ENCODE measurements at regions not wholly inside any gene's neighbourhood (a gene's known extent, or its start where the extent isn't known, plus 50 kb on each side); places are given as distances from the start of the nearest gene placed in this dataset.

DNA sequence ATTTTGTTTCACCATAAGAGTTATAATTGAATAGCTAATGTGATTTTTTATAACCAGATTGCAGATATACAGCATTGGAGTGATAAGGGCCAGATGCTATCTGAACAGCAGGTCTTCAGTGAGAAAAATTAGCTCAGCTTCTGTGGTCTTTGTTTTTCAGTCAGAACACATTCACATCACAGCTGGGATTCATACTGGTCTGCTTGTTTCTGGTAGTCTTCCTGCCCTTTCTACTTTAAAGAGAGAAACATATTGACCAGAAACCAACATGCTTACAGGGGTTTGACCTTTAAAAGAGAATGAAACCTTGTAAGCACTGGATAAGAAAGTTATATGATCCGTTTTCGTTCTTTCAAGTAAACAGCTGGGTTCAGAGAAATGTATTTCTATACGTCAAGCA, 213.7 kb upstream of the TMPRSS15 start:
- no TSS peak for BruUV-seq (replicated peaks)
- H3K27me3 ChIP-seq (ENCODE audit: insufficient read depth, low read length) = no peaks in the 10 kb centered on the region
- DNase-seq (ENCODE audit: low read depth, low spot score) = no peak
- H3K4me2 ChIP-seq (ENCODE audit: low read length) = no peak overlapping the region
- no peak overlapping the region for H2AFZ ChIP-seq (ENCODE audit: low read depth, low read length, poor library complexity, severe bottlenecking)
- no peak overlapping the region for H3K9ac ChIP-seq (ENCODE audit: low read length)
- H3K27ac ChIP-seq (ENCODE audit: low read depth, low read length) = no peak overlapping the region
- ATAC-seq = no peak
- TF ChIP-seq CEBPB (IDR thresholded peaks at IDR 0.05; ENCODE audit: low read depth) (no peak), FOSL1 (IDR thresholded peaks at IDR 0.05; ENCODE audit: low read depth) (no peak), ELF1 (IDR thresholded peaks at IDR 0.05; ENCODE audit: borderline replicate concordance, low read depth) (no peak), JUND (IDR thresholded peaks at IDR 0.05) (no peak)
- TF ChIP-seq, protein P1, sequence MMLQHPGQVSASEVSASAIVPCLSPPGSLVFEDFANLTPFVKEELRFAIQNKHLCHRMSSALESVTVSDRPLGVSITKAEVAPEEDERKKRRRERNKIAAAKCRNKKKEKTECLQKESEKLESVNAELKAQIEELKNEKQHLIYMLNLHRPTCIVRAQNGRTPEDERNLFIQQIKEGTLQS (IDR thresholded peaks at IDR 0.05) = no peak
- peaks cover 13 to 37% of the 10 kb centered on the region in 2 experiments; a peak in 2 of 4 replicates for H3K9me3 ChIP-seq (ENCODE audit: control insufficient read depth in 1 of 2, insufficient read depth in 1 of 2, low read depth in 1 of 2, low read length in 2 of 2)
- no peaks in the 10 kb centered on the region for H3K79me2 ChIP-seq (ENCODE audit: insufficient read depth, low read length)
- H3K36me3 ChIP-seq (ENCODE audit: control insufficient read depth in 1 of 2, insufficient read depth in 2 of 2, low read length in 2 of 2) = no peaks in the 10 kb centered on the region
- no peak overlapping the region for H3K4me3 ChIP-seq (replicated peaks in 1 of 2; ENCODE audit: low read depth in 1 of 2, low read length in 2 of 2)
- CTCF ChIA-PET = no interaction called here
- intact Hi-C loops (cut with micrococcal nuclease) = no loop called here
- no peaks in the 10 kb centered on the region for H4K20me1 ChIP-seq (ENCODE audit: insufficient read depth)
- H3K4me1 ChIP-seq (ENCODE audit: control insufficient read depth in 1 of 2, insufficient read depth in 2 of 2, low read length in 2 of 2) = no peaks in the 10 kb centered on the region
- no peaks in the 10 kb centered on the region for H3K9me2 ChIP-seq (ENCODE audit: insufficient read depth)
- POLR2A ChIA-PET = no interaction called here
- RAD21 ChIA-PET (ENCODE audit: low non-redundant PET in 1 of 2, low total read pairs in 2 of 2, uncharacterized antibody in 2 of 2, unreplicated experiment in 2 of 2) = no interaction called here

DNA sequence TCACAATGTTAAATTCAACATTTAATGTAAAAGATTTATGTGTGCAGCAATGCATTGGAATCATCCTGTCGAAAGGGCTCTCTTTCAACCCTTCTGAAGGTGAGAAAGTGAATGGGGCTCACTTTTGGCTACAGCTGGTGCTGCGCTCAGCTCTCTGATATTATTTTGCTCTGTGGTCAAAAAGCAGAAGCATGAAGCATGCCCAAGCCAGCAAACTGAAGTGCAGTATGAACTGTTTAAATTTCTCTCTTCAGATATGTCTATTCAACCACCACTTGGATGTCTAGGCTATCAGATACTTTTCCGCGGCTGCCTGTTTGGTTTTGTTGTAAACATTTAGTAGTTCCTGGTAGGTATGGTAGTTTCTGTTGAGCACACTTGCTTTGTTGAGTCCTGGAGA, 216.9 kb upstream of the TMPRSS15 start:
- Histone ChIP-seq H3K9me3 (ENCODE audit: control insufficient read depth in 1 of 2, insufficient read depth in 1 of 2, low read depth in 1 of 2, low read length in 2 of 2) (peaks cover 13 to 29% of the 10 kb centered on the region in 2 experiments; a peak in 2 of 4 replicates), H3K9me2 (ENCODE audit: insufficient read depth) (no peaks in the 10 kb centered on the region), H3K27ac (ENCODE audit: low read depth, low read length) (no peak overlapping the region), H3K9ac (ENCODE audit: low read length) (no peak overlapping the region), H2AFZ (ENCODE audit: low read depth, low read length, poor library complexity, severe bottlenecking) (no peak overlapping the region), H3K79me2 (ENCODE audit: insufficient read depth, low read length) (no peaks in the 10 kb centered on the region), H3K4me2 (ENCODE audit: low read length) (no peak overlapping the region), H3K27me3 (ENCODE audit: insufficient read depth, low read length) (no peaks in the 10 kb centered on the region), H3K36me3 (ENCODE audit: control insufficient read depth in 1 of 2, insufficient read depth in 2 of 2, low read length in 2 of 2) (no peaks in the 10 kb centered on the region), H4K20me1 (ENCODE audit: insufficient read depth) (no peaks in the 10 kb centered on the region), H3K4me1 (ENCODE audit: control insufficient read depth in 1 of 2, insufficient read depth in 2 of 2, low read length in 2 of 2) (no peaks in the 10 kb centered on the region), H3K4me3 (replicated peaks in 1 of 2; ENCODE audit: low read depth in 1 of 2, low read length in 2 of 2) (no peak overlapping the region)
- POLR2A ChIA-PET = no interaction called here
- BruUV-seq (replicated peaks) = no TSS peak
- ATAC-seq = no peak
- DNase-seq (ENCODE audit: low read depth, low spot score) = no peak
- TF ChIP-seq, protein P1 (IDR thresholded peaks at IDR 0.05) = no peak
- TF ChIP-seq SP1 (IDR thresholded peaks at IDR 0.05; ENCODE audit: low read depth) (no peak), ZFX (IDR thresholded peaks at IDR 0.05) (no peak), JUND (IDR thresholded peaks at IDR 0.05) (no peak), ZNF274 (IDR thresholded peaks at IDR 0.05; ENCODE audit: low read depth, low read length) (no peak), CEBPB (IDR thresholded peaks at IDR 0.05; ENCODE audit: low read depth) (no peak), TCF7L2 (IDR thresholded peaks at IDR 0.05; ENCODE audit: borderline replicate concordance, extremely low read depth, insufficient read depth, insufficient read length) (no peak), SRF (IDR thresholded peaks at IDR 0.05; ENCODE audit: low read depth) (no peak), FOSL1 (IDR thresholded peaks at IDR 0.05; ENCODE audit: low read depth) (no peak)
- TF ChIP-seq, protein P2, sequence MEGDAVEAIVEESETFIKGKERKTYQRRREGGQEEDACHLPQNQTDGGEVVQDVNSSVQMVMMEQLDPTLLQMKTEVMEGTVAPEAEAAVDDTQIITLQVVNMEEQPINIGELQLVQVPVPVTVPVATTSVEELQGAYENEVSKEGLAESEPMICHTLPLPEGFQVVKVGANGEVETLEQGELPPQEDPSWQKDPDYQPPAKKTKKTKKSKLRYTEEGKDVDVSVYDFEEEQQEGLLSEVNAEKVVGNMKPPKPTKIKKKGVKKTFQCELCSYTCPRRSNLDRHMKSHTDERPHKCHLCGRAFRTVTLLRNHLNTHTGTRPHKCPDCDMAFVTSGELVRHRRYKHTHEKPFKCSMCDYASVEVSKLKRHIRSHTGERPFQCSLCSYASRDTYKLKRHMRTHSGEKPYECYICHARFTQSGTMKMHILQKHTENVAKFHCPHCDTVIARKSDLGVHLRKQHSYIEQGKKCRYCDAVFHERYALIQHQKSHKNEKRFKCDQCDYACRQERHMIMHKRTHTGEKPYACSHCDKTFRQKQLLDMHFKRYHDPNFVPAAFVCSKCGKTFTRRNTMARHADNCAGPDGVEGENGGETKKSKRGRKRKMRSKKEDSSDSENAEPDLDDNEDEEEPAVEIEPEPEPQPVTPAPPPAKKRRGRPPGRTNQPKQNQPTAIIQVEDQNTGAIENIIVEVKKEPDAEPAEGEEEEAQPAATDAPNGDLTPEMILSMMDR (IDR thresholded peaks at IDR 0.05 in 2 of 3, conservative IDR thresholded peaks at IDR 0.05 in 1 of 3; ENCODE audit: borderline replicate concordance in 1 of 3, insufficient read depth in 1 of 3, low read depth in 2 of 3, low read length in 2 of 3) = no peak
- TF ChIP-seq, protein P3, sequence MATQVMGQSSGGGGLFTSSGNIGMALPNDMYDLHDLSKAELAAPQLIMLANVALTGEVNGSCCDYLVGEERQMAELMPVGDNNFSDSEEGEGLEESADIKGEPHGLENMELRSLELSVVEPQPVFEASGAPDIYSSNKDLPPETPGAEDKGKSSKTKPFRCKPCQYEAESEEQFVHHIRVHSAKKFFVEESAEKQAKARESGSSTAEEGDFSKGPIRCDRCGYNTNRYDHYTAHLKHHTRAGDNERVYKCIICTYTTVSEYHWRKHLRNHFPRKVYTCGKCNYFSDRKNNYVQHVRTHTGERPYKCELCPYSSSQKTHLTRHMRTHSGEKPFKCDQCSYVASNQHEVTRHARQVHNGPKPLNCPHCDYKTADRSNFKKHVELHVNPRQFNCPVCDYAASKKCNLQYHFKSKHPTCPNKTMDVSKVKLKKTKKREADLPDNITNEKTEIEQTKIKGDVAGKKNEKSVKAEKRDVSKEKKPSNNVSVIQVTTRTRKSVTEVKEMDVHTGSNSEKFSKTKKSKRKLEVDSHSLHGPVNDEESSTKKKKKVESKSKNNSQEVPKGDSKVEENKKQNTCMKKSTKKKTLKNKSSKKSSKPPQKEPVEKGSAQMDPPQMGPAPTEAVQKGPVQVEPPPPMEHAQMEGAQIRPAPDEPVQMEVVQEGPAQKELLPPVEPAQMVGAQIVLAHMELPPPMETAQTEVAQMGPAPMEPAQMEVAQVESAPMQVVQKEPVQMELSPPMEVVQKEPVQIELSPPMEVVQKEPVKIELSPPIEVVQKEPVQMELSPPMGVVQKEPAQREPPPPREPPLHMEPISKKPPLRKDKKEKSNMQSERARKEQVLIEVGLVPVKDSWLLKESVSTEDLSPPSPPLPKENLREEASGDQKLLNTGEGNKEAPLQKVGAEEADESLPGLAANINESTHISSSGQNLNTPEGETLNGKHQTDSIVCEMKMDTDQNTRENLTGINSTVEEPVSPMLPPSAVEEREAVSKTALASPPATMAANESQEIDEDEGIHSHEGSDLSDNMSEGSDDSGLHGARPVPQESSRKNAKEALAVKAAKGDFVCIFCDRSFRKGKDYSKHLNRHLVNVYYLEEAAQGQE (IDR thresholded peaks at IDR 0.05; ENCODE audit: low read depth) = no peak
- intact Hi-C loops (cut with micrococcal nuclease) = no loop called here
- RAD21 ChIA-PET (ENCODE audit: low non-redundant PET in 1 of 2, low total read pairs in 2 of 2, uncharacterized antibody in 2 of 2, unreplicated experiment in 2 of 2) = no interaction called here
- CTCF ChIA-PET = no interaction called here

Data from HCT116 (cell line).